ENCODE measurements at regions not wholly inside any gene's neighbourhood (a gene's known extent, or its start where the extent isn't known, plus 50 kb on each side); places are given as distances from the start of the nearest gene placed in this dataset.

- no peak for DNase-seq (ENCODE audit: low read depth, low spot score)
These were observed 348.5 kb upstream of the BTBD3 start for GRCh38 chr20:11569163-11569562.

- DNase-seq (ENCODE audit: low read depth, low spot score): no peak
These were observed 344.2 kb upstream of the BTBD3 start for GRCh38 chr20:11573507-11573906.

- no peak for DNase-seq (ENCODE audit: low read depth, low spot score)
These were observed 336.4 kb upstream of the BTBD3 start for GRCh38 chr20:11581271-11581670.

GRCh38 chr20:11582060-11582459, 335.6 kb upstream of the BTBD3 start:
- DNase-seq (ENCODE audit: low read depth, low spot score): no peak

- no peak for DNase-seq (ENCODE audit: low read depth, low spot score)
These were observed 331.8 kb upstream of the BTBD3 start for GRCh38 chr20:11585752-11586352.

GRCh38 chr20:11588875-11589274, 328.8 kb upstream of the BTBD3 start:
- no peak for DNase-seq (ENCODE audit: low read depth, low spot score)

GRCh38 chr20:11591965-11592364, 325.7 kb upstream of the BTBD3 start:
- DNase-seq (ENCODE audit: low read depth, low spot score): no peak

GRCh38 chr20:11604339-11604738, 313.4 kb upstream of the BTBD3 start:
- no peak for DNase-seq (ENCODE audit: low read depth, low spot score)

- DNase-seq (ENCODE audit: low read depth, low spot score): no peak
These were observed 310.6 kb upstream of the BTBD3 start for GRCh38 chr20:11607047-11607446.

GRCh38 chr20:11608736-11609135, 309.0 kb upstream of the BTBD3 start:
- no peak for DNase-seq (ENCODE audit: low read depth, low spot score)

- no peak for DNase-seq (ENCODE audit: low read depth, low spot score)
These were observed 293.0 kb upstream of the BTBD3 start for GRCh38 chr20:11624704-11625103.

GRCh38 chr20:11626551-11626950, 291.1 kb upstream of the BTBD3 start:
- no peak for DNase-seq (ENCODE audit: low read depth, low spot score)

GRCh38 chr20:11642866-11643265, 274.8 kb upstream of the BTBD3 start:
- DNase-seq (ENCODE audit: low read depth, low spot score): no peak

- no peak for DNase-seq (ENCODE audit: low read depth, low spot score)
These were observed 271.3 kb upstream of the BTBD3 start for GRCh38 chr20:11646359-11646758.

- DNase-seq (ENCODE audit: low read depth, low spot score): no peak
These were observed 267.1 kb upstream of the BTBD3 start for GRCh38 chr20:11650566-11650965.

GRCh38 chr20:11651138-11651537, 266.6 kb upstream of the BTBD3 start:
- no peak for DNase-seq (ENCODE audit: low read depth, low spot score)

GRCh38 chr20:11651647-11652046, 266.0 kb upstream of the BTBD3 start:
- DNase-seq (ENCODE audit: low read depth, low spot score): no peak

- DNase-seq (ENCODE audit: low read depth, low spot score): no peak
These were observed 265.6 kb upstream of the BTBD3 start for GRCh38 chr20:11652128-11652527.

GRCh38 chr20:11654766-11655165, 262.9 kb upstream of the BTBD3 start:
- DNase-seq (ENCODE audit: low read depth, low spot score): no peak

- DNase-seq (ENCODE audit: low read depth, low spot score): no peak
These were observed 257.0 kb upstream of the BTBD3 start for GRCh38 chr20:11660673-11661072.

- no peak for DNase-seq (ENCODE audit: low read depth, low spot score)
These were observed 246.6 kb upstream of the BTBD3 start for GRCh38 chr20:11671015-11671511.

- DNase-seq (ENCODE audit: low read depth, low spot score): no peak
These were observed 244.7 kb upstream of the BTBD3 start for GRCh38 chr20:11672959-11673358.

- no peak for DNase-seq (ENCODE audit: low read depth, low spot score)
These were observed 241.6 kb upstream of the BTBD3 start for GRCh38 chr20:11675920-11676629.

Measured in smooth muscle cell of the brain vasculature (primary cell).